ENCODE measurements at regions not wholly inside any gene's neighbourhood (a gene's known extent, or its start where the extent isn't known, plus 50 kb on each side); places are given as distances from the start of the nearest gene placed in this dataset.
"Not testable (repeated sequence)": the region's sequence is repeated elsewhere in the genome, so short reads cannot be mapped to it uniquely, and the experiment has no call there.

DNA sequence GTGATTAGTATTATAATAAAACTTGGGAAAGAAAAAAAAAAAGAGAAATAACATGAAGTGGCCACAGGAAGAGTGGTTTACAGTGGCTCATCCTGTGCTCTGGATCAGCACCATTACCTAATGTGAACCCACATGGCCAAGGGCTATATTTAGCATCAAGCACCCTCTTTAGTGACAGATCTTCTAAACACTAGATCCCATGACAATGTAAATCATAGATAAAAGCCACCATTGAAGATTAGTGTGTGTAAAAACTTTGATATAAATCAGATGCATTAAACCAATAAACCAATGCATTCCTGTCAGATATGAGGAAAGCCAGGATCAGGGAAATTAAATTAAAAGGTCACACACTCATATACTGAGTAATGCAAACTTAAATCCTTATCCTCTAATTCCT is 400.6 kb upstream of the MAGEB18 start:
- Histone ChIP-seq H3K9ac (ENCODE audit: insufficient read length, low read depth) (no peak overlapping the region), H3K4me3 (ENCODE audit: insufficient read length, low read depth) (no peak overlapping the region), H3K36me3 (ENCODE audit: insufficient read depth, insufficient read length, low read length) (no peaks in the 10 kb centered on the region), H3K9me3 (ENCODE audit: insufficient read depth, low read length) (no peaks in the 10 kb centered on the region), H3K27me3 (ENCODE audit: insufficient read depth, insufficient read length) (no peaks in the 10 kb centered on the region), H3K4me1 (ENCODE audit: insufficient read depth, insufficient read length) (no peaks in the 10 kb centered on the region)
- TF ChIP-seq ZNF274 (IDR thresholded peaks at IDR 0.05; ENCODE audit: low read depth, low read length): no peak
- no peak for TF ChIP-seq YY1 (IDR thresholded peaks at IDR 0.05; ENCODE audit: insufficient read depth, insufficient read length)
- TF ChIP-seq SUZ12 (IDR thresholded peaks at IDR 0.05; ENCODE audit: extremely low read depth, insufficient read depth, insufficient read length): no peak
- DNase-seq (ENCODE audit: low read depth, low spot score): no peak

- H3K9me3 ChIP-seq (ENCODE audit: insufficient read depth, low read length): no peaks in the 10 kb centered on the region
- H3K27me3 ChIP-seq (ENCODE audit: insufficient read depth, insufficient read length): no peaks in the 10 kb centered on the region
- DNase-seq (ENCODE audit: low read depth, low spot score): no peak
- no peaks in the 10 kb centered on the region for H3K4me1 ChIP-seq (ENCODE audit: insufficient read depth, insufficient read length)
- TF ChIP-seq YY1 (IDR thresholded peaks at IDR 0.05; ENCODE audit: insufficient read depth, insufficient read length) (no peak), ZNF274 (IDR thresholded peaks at IDR 0.05; ENCODE audit: low read depth, low read length) (no peak), SUZ12 (IDR thresholded peaks at IDR 0.05; ENCODE audit: extremely low read depth, insufficient read depth, insufficient read length) (no peak)
- H3K4me3 ChIP-seq (ENCODE audit: insufficient read length, low read depth): no peak overlapping the region
- no peak overlapping the region for H3K9ac ChIP-seq (ENCODE audit: insufficient read length, low read depth)
- H3K36me3 ChIP-seq (ENCODE audit: insufficient read depth, insufficient read length, low read length): no peaks in the 10 kb centered on the region
Observed at GRCh38 chrX:25742334-25742733, 395.8 kb upstream of the MAGEB18 start.

- Histone ChIP-seq H3K27me3 (ENCODE audit: insufficient read depth, insufficient read length) (no peaks in the 10 kb centered on the region), H3K36me3 (ENCODE audit: insufficient read depth, insufficient read length, low read length) (no peaks in the 10 kb centered on the region), H3K4me3 (ENCODE audit: insufficient read length, low read depth) (no peak overlapping the region), H3K4me1 (ENCODE audit: insufficient read depth, insufficient read length) (no peaks in the 10 kb centered on the region), H3K9ac (ENCODE audit: insufficient read length, low read depth) (no peak overlapping the region), H3K9me3 (ENCODE audit: insufficient read depth, low read length) (no peaks in the 10 kb centered on the region; the same call in 1 of the 2 replicates)
- TF ChIP-seq SUZ12 (IDR thresholded peaks at IDR 0.05; ENCODE audit: extremely low read depth, insufficient read depth, insufficient read length) (no peak), YY1 (IDR thresholded peaks at IDR 0.05; ENCODE audit: insufficient read depth, insufficient read length) (no peak), ZNF274 (IDR thresholded peaks at IDR 0.05; ENCODE audit: low read depth, low read length) (no peak)
- peak; percentile 8 for DNase-seq (ENCODE audit: low read depth, low spot score)
Observed at GRCh38 chrX:25754399-25754798, 383.7 kb upstream of the MAGEB18 start.

GRCh38 chrX:25755194-25755593 is 382.9 kb upstream of the MAGEB18 start:
- no peak for DNase-seq (ENCODE audit: low read depth, low spot score)
- Histone ChIP-seq H3K9ac (ENCODE audit: insufficient read length, low read depth) (no peak overlapping the region), H3K4me3 (ENCODE audit: insufficient read length, low read depth) (no peak overlapping the region), H3K27me3 (ENCODE audit: insufficient read depth, insufficient read length) (no peaks in the 10 kb centered on the region), H3K9me3 (ENCODE audit: insufficient read depth, low read length) (no peaks in the 10 kb centered on the region; the same call in 1 of the 2 replicates), H3K36me3 (ENCODE audit: insufficient read depth, insufficient read length, low read length) (no peaks in the 10 kb centered on the region), H3K4me1 (ENCODE audit: insufficient read depth, insufficient read length) (no peaks in the 10 kb centered on the region)
- TF ChIP-seq SUZ12 (IDR thresholded peaks at IDR 0.05; ENCODE audit: extremely low read depth, insufficient read depth, insufficient read length) (no peak), YY1 (IDR thresholded peaks at IDR 0.05; ENCODE audit: insufficient read depth, insufficient read length) (no peak), ZNF274 (IDR thresholded peaks at IDR 0.05; ENCODE audit: low read depth, low read length) (no peak)

- DNase-seq (ENCODE audit: low read depth, low spot score): no peak
- Histone ChIP-seq H3K4me1 (ENCODE audit: insufficient read depth, insufficient read length) (no peaks in the 10 kb centered on the region), H3K27me3 (ENCODE audit: insufficient read depth, insufficient read length) (no peaks in the 10 kb centered on the region), H3K9me3 (ENCODE audit: insufficient read depth, low read length) (no peaks in the 10 kb centered on the region), H3K9ac (ENCODE audit: insufficient read length, low read depth) (no peak overlapping the region), H3K36me3 (ENCODE audit: insufficient read depth, insufficient read length, low read length) (no peaks in the 10 kb centered on the region), H3K4me3 (ENCODE audit: insufficient read length, low read depth) (no peak overlapping the region)
- no peak for TF ChIP-seq YY1 (IDR thresholded peaks at IDR 0.05; ENCODE audit: insufficient read depth, insufficient read length)
- no peak for TF ChIP-seq ZNF274 (IDR thresholded peaks at IDR 0.05; ENCODE audit: low read depth, low read length)
- no peak for TF ChIP-seq SUZ12 (IDR thresholded peaks at IDR 0.05; ENCODE audit: extremely low read depth, insufficient read depth, insufficient read length)
Observed at GRCh38 chrX:25762656-25763055, 375.5 kb upstream of the MAGEB18 start.

GRCh38 chrX:25771853-25772252 is 366.3 kb upstream of the MAGEB18 start:
- not testable (repeated sequence) for H3K36me3 ChIP-seq (ENCODE audit: insufficient read depth, insufficient read length, low read length); H3K4me1 ChIP-seq (ENCODE audit: insufficient read depth, insufficient read length); H3K27me3 ChIP-seq (ENCODE audit: insufficient read depth, insufficient read length); DNase-seq (ENCODE audit: low read depth, low spot score); H3K4me3 ChIP-seq (ENCODE audit: insufficient read length, low read depth); H3K9me3 ChIP-seq (ENCODE audit: insufficient read depth, low read length); H3K9ac ChIP-seq (ENCODE audit: insufficient read length, low read depth)

DNA sequence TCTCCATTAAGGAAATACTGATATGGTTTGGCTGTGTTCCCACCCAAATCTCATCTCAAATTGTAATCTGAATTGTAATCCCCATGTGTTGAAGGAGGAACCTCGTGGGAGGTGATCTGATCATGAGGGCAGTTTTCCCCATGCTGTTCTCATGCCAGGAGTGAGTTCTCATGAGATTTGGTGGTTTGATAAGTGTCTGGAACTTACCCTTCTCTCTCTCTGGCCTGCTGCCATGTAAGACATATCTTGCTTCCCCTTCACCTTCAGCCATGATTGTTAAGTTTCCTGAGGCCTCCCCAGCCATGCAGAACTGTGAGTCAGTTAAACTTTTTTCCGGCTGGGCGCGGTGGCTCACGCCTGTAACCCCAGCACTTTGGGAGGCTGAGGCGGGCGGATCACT is 340.3 kb upstream of the MAGEB18 start:
- H3K9me3 ChIP-seq (ENCODE audit: insufficient read depth, low read length); H3K9ac ChIP-seq (ENCODE audit: insufficient read length, low read depth); H3K4me3 ChIP-seq (ENCODE audit: insufficient read length, low read depth); H3K27me3 ChIP-seq (ENCODE audit: insufficient read depth, insufficient read length); H3K36me3 ChIP-seq (ENCODE audit: insufficient read depth, insufficient read length, low read length); H3K4me1 ChIP-seq (ENCODE audit: insufficient read depth, insufficient read length); DNase-seq (ENCODE audit: low read depth, low spot score): not testable (repeated sequence)

- Histone ChIP-seq H3K27me3 (ENCODE audit: insufficient read depth, insufficient read length) (no peaks in the 10 kb centered on the region), H3K9ac (ENCODE audit: insufficient read length, low read depth) (no peak overlapping the region), H3K4me3 (ENCODE audit: insufficient read length, low read depth) (no peak overlapping the region), H3K4me1 (ENCODE audit: insufficient read depth, insufficient read length) (peaks cover 1% of the 10 kb centered on the region), H3K9me3 (ENCODE audit: insufficient read depth, low read length) (no peaks in the 10 kb centered on the region; the same call in 1 of the 2 replicates), H3K36me3 (ENCODE audit: insufficient read depth, insufficient read length, low read length) (no peaks in the 10 kb centered on the region)
- no peak for DNase-seq (ENCODE audit: low read depth, low spot score)
- TF ChIP-seq SUZ12 (IDR thresholded peaks at IDR 0.05; ENCODE audit: extremely low read depth, insufficient read depth, insufficient read length): no peak
- no peak for TF ChIP-seq ZNF274 (IDR thresholded peaks at IDR 0.05; ENCODE audit: low read depth, low read length)
- TF ChIP-seq YY1 (IDR thresholded peaks at IDR 0.05; ENCODE audit: insufficient read depth, insufficient read length): no peak
Observed at GRCh38 chrX:25805744-25806143, 332.4 kb upstream of the MAGEB18 start.
